ENCODE measurements at regions not wholly inside any gene's neighbourhood (a gene's known extent, or its start where the extent isn't known, plus 50 kb on each side); places are given as distances from the start of the nearest gene placed in this dataset.
"Not testable (repeated sequence)": the region's sequence is repeated elsewhere in the genome, so short reads cannot be mapped to it uniquely, and the experiment has no call there.

DNA sequence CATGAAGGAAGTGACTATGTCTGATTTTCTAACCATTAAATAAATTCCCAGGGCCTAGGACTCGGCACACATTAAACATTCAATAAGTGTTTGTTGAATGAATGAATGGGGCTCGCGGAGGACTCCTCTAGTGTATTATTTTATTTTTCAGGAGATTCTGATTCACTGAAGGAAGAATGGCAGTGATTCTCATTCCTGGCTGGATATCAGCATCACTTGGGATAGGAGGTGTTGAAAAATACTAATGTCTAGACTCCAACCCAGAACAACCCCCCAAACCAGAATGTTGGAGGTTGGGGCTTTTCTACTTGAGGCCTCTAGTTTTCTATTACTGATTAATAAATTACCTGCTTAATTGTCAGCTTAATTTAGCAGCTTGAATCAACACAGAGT, 195.4 kb downstream of the BTBD3 start:
- no peaks in the 10 kb centered on the region for H3K36me3 ChIP-seq (ENCODE audit: control insufficient read depth, low read length)
- no peaks in the 10 kb centered on the region for H4K20me1 ChIP-seq (ENCODE audit: control insufficient read depth, insufficient read depth, low read depth, low read length)
- no peak overlapping the region for H3K4me2 ChIP-seq (ENCODE audit: low read length)
- no peak overlapping the region for H3K27ac ChIP-seq (ENCODE audit: low read depth, low read length)
- TF ChIP-seq, protein P1, sequence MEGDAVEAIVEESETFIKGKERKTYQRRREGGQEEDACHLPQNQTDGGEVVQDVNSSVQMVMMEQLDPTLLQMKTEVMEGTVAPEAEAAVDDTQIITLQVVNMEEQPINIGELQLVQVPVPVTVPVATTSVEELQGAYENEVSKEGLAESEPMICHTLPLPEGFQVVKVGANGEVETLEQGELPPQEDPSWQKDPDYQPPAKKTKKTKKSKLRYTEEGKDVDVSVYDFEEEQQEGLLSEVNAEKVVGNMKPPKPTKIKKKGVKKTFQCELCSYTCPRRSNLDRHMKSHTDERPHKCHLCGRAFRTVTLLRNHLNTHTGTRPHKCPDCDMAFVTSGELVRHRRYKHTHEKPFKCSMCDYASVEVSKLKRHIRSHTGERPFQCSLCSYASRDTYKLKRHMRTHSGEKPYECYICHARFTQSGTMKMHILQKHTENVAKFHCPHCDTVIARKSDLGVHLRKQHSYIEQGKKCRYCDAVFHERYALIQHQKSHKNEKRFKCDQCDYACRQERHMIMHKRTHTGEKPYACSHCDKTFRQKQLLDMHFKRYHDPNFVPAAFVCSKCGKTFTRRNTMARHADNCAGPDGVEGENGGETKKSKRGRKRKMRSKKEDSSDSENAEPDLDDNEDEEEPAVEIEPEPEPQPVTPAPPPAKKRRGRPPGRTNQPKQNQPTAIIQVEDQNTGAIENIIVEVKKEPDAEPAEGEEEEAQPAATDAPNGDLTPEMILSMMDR (IDR thresholded peaks at IDR 0.05; ENCODE audit: low read depth, low read length, poor library complexity, severe bottlenecking): no peak
- TF ChIP-seq EZH2phosphoT487 (IDR thresholded peaks at IDR 0.05; ENCODE audit: borderline replicate concordance, low read length): no peak
- no peaks in the 10 kb centered on the region for H3K4me1 ChIP-seq (ENCODE audit: control insufficient read depth, low read length)
- no peaks in the 10 kb centered on the region for H3K9me2 ChIP-seq (replicated peaks; ENCODE audit: control insufficient read depth, low read length)
- H3F3A ChIP-seq (ENCODE audit: control insufficient read depth, insufficient read depth): no peaks in the 10 kb centered on the region
- H3K4me3 ChIP-seq (ENCODE audit: low read length): no peak overlapping the region
- H3K79me2 ChIP-seq (ENCODE audit: control insufficient read depth, low read length): no peaks in the 10 kb centered on the region
- no peaks in the 10 kb centered on the region for H3K27me3 ChIP-seq (ENCODE audit: control insufficient read depth, low read length)
- no peaks in the 10 kb centered on the region for H3K9me3 ChIP-seq (ENCODE audit: control insufficient read depth, insufficient read depth, low read length)

GRCh38 chr20:12113468-12114371, 196.0 kb downstream of the BTBD3 start:
- Histone ChIP-seq H3K27ac (ENCODE audit: low read depth, low read length) (no peak overlapping the region), H3K9me3 (ENCODE audit: control insufficient read depth, insufficient read depth, low read length) (no peaks in the 10 kb centered on the region), H3F3A (ENCODE audit: control insufficient read depth, insufficient read depth) (no peaks in the 10 kb centered on the region), H3K4me1 (ENCODE audit: control insufficient read depth, low read length) (no peaks in the 10 kb centered on the region), H3K9me2 (replicated peaks; ENCODE audit: control insufficient read depth, low read length) (no peaks in the 10 kb centered on the region), H3K4me2 (ENCODE audit: low read length) (no peak overlapping the region), H3K4me3 (ENCODE audit: low read length) (no peak overlapping the region), H3K27me3 (ENCODE audit: control insufficient read depth, low read length) (no peaks in the 10 kb centered on the region), H4K20me1 (ENCODE audit: control insufficient read depth, insufficient read depth, low read depth, low read length) (no peaks in the 10 kb centered on the region), H3K36me3 (ENCODE audit: control insufficient read depth, low read length) (no peaks in the 10 kb centered on the region), H3K79me2 (ENCODE audit: control insufficient read depth, low read length) (no peaks in the 10 kb centered on the region)
- TF ChIP-seq, protein P1 (IDR thresholded peaks at IDR 0.05; ENCODE audit: low read depth, low read length, poor library complexity, severe bottlenecking): no peak
- TF ChIP-seq EZH2phosphoT487 (IDR thresholded peaks at IDR 0.05; ENCODE audit: borderline replicate concordance, low read length): no peak

GRCh38 chr20:12129114-12129513, 211.4 kb downstream of the BTBD3 start:
- H3K4me3 ChIP-seq (ENCODE audit: low read length); H3K36me3 ChIP-seq (ENCODE audit: control insufficient read depth, low read length); H3K27ac ChIP-seq (ENCODE audit: low read depth, low read length); H3K9me3 ChIP-seq (ENCODE audit: control insufficient read depth, insufficient read depth, low read length); H3K27me3 ChIP-seq (ENCODE audit: control insufficient read depth, low read length); H3K4me2 ChIP-seq (ENCODE audit: low read length); H3F3A ChIP-seq (ENCODE audit: control insufficient read depth, insufficient read depth); H4K20me1 ChIP-seq (ENCODE audit: control insufficient read depth, insufficient read depth, low read depth, low read length); H3K9me2 ChIP-seq (replicated peaks; ENCODE audit: control insufficient read depth, low read length); H3K4me1 ChIP-seq (ENCODE audit: control insufficient read depth, low read length); H3K79me2 ChIP-seq (ENCODE audit: control insufficient read depth, low read length): not testable (repeated sequence)

DNA sequence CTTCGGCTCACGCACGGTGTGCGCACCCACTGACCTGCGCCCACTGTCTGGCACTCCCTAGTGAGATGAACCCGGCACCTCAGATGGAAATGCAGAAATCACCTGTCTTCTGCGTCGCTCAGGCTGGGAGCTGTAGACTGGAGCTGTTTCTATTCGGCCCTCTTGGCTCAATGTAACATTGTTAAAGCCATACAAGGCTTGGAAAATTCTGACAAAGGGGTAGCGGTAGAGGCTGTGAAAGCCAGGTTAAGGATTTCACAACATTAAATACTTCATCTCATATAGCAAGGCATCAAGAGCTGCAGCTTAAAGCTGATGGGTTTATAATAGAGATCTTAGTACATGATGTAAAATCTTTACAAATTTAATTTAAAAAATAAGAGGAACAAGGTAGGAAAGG, 211.8 kb downstream of the BTBD3 start:
- H3K4me3 ChIP-seq (ENCODE audit: low read length); H3K79me2 ChIP-seq (ENCODE audit: control insufficient read depth, low read length): not testable (repeated sequence)

More for the DNA sequence above, 211.8 kb downstream of the BTBD3 start:
- H4K20me1 ChIP-seq (ENCODE audit: control insufficient read depth, insufficient read depth, low read depth, low read length); H3K9me2 ChIP-seq (replicated peaks; ENCODE audit: control insufficient read depth, low read length); H3K27ac ChIP-seq (ENCODE audit: low read depth, low read length); H3K36me3 ChIP-seq (ENCODE audit: control insufficient read depth, low read length); H3F3A ChIP-seq (ENCODE audit: control insufficient read depth, insufficient read depth); H3K4me2 ChIP-seq (ENCODE audit: low read length); H3K27me3 ChIP-seq (ENCODE audit: control insufficient read depth, low read length); H3K9me3 ChIP-seq (ENCODE audit: control insufficient read depth, insufficient read depth, low read length); H3K4me1 ChIP-seq (ENCODE audit: control insufficient read depth, low read length): not testable (repeated sequence)

Measured in DOHH2 (cell line).